ENCODE measurements at regions not wholly inside any gene's neighbourhood (a gene's known extent, or its start where the extent isn't known, plus 50 kb on each side); places are given as distances from the start of the nearest gene placed in this dataset.

DNA sequence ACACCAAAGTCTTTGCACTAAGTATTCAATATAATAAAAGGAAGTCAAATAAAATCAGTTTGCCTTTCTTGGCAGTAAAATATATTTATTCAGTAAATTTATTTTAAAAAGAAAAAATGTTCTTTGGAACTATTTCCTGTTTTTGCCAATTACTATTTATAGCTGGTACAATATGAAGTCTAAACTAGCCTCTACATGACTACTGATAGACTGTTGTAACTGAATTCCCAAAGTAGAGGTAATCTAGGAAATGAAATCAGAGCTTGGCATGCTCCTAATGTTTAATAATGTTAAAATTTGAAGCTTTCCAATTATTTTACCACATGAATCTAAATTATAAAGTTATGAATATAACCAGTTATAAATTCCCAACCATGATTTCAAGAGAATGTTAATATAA, 385.5 kb downstream of the SEMA3D start:
- POLR2A ChIA-PET, result no interaction called here
- no peaks in the 10 kb centered on the region for H3K4me1 ChIP-seq
- no peak overlapping the region for H3K4me2 ChIP-seq
- H3K4me3 ChIP-seq, result no peak overlapping the region
- ATAC-seq (no peak), DNase-seq (ENCODE audit: low read depth in 1 of 2, low spot score in 1 of 2) (no peak), FAIRE-seq (no peak)
- CTCF ChIA-PET, result no interaction called here
- H3K9me3 ChIP-seq, result peaks cover 4% of the 10 kb centered on the region; the same call in 1 of the 3 replicates
- no peak overlapping the region for H3K27ac ChIP-seq
- TF ChIP-seq HMGXB4 (CRISPR knock-in tag; IDR thresholded peaks at IDR 0.05; ENCODE audit: borderline replicate concordance) (no peak), FOSL2 (IDR thresholded peaks at IDR 0.05) (no peak), FOSL2 (CRISPR knock-in tag; IDR thresholded peaks at IDR 0.05) (no peak), JUN (IDR thresholded peaks at IDR 0.05) (no peak), CHD4 (IDR thresholded peaks at IDR 0.05; ENCODE audit: borderline replicate concordance) (no peak), HOXA7 (CRISPR knock-in tag; IDR thresholded peaks at IDR 0.05) (no peak), GATA3 (IDR thresholded peaks at IDR 0.05; ENCODE audit: borderline replicate concordance) (no peak), HOXB5 (CRISPR knock-in tag; IDR thresholded peaks at IDR 0.05) (no peak)

DNA sequence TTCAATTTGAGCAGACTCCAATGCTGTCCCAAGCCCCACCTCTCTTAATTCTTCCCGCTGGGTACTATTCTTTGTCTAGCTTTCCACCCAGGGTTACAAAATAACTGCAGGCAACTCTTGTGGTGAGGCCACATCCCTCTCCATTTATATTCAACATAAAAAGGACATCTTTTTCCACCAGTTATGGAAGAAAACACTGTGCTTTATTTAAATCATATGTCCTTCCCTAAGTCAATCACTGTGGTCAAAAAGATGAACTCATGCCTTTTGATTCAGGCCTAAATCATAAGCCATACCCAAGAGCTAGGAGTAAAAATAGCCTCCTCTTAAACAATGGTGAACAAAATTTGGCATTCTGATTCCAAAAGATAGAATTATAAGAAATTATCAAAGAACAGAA, 386.0 kb downstream of the SEMA3D start:
- H3K4me3 ChIP-seq, result no peak overlapping the region
- no peak overlapping the region for H3K4me2 ChIP-seq
- FAIRE-seq (no peak), ATAC-seq (no peak), DNase-seq (ENCODE audit: low read depth in 1 of 2, low spot score in 1 of 2) (no peak)
- no peak overlapping the region for H3K27ac ChIP-seq
- CTCF ChIA-PET, result no interaction called here
- peaks cover 5% of the 10 kb centered on the region; the same call in 1 of the 3 replicates for H3K9me3 ChIP-seq
- WGBS (ENCODE audit: missing lambda C conversion rate), result 97% methylated on average over 1 of the region's 1 CpG
- TF ChIP-seq PHF8 (IDR thresholded peaks at IDR 0.05; ENCODE audit: borderline replicate concordance, low read depth), result no peak
- TF ChIP-seq, protein P1, sequence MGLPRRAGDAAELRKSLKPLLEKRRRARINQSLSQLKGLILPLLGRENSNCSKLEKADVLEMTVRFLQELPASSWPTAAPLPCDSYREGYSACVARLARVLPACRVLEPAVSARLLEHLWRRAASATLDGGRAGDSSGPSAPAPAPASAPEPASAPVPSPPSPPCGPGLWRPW (IDR thresholded peaks at IDR 0.05), result no peak
- TF ChIP-seq ZFP36 (IDR thresholded peaks at IDR 0.05; ENCODE audit: borderline replicate concordance, partially characterized antibody), result no peak
- TF ChIP-seq HDAC2 (IDR thresholded peaks at IDR 0.05), result no peak
- TF ChIP-seq HEYL (CRISPR knock-in tag; IDR thresholded peaks at IDR 0.05), result no peak
- no peak for TF ChIP-seq RARB (CRISPR knock-in tag; IDR thresholded peaks at IDR 0.05)
- no peak for TF ChIP-seq ESRRA (IDR thresholded peaks at IDR 0.05; ENCODE audit: borderline replicate concordance, low read length)
- TF ChIP-seq NFE2L2 (conservative IDR thresholded peaks at IDR 0.05; ENCODE audit: low read length), result no peak
- TF ChIP-seq RAD21 (conservative IDR thresholded peaks at IDR 0.05 in 1 of 2, IDR thresholded peaks at IDR 0.05 in 1 of 2), result no peak
- no peak for TF ChIP-seq EHF (CRISPR knock-in tag; IDR thresholded peaks at IDR 0.05)
- TF ChIP-seq KDM5A (IDR thresholded peaks at IDR 0.05), result no peak
- TF ChIP-seq, protein P2, sequence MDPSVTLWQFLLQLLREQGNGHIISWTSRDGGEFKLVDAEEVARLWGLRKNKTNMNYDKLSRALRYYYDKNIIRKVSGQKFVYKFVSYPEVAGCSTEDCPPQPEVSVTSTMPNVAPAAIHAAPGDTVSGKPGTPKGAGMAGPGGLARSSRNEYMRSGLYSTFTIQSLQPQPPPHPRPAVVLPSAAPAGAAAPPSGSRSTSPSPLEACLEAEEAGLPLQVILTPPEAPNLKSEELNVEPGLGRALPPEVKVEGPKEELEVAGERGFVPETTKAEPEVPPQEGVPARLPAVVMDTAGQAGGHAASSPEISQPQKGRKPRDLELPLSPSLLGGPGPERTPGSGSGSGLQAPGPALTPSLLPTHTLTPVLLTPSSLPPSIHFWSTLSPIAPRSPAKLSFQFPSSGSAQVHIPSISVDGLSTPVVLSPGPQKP (IDR thresholded peaks at IDR 0.05; ENCODE audit: low read depth, low read length), result no peak
- TF ChIP-seq CEBPB (IDR thresholded peaks at IDR 0.05), result no peak
- no peak for TF ChIP-seq HOXA7 (CRISPR knock-in tag; IDR thresholded peaks at IDR 0.05)
- POLR2A ChIA-PET, result no interaction called here
- H3K4me1 ChIP-seq, result no peaks in the 10 kb centered on the region

GRCh38 chr7:84799106-84799505, 387.8 kb downstream of the SEMA3D start:
- WGBS (ENCODE audit: missing lambda C conversion rate), result 65% methylated on average over 4 of the region's 4 CpGs
- ATAC-seq, result no peak
- TF ChIP-seq E2F6 (IDR thresholded peaks at IDR 0.05; ENCODE audit: borderline replicate concordance, low read depth), result no peak
- TF ChIP-seq REST (IDR thresholded peaks at IDR 0.05), result no peak
- TF ChIP-seq POLR2AphosphoS2 (conservative IDR thresholded peaks at IDR 0.05; ENCODE audit: low read length), result no peak
- TF ChIP-seq CBX2 (IDR thresholded peaks at IDR 0.05; ENCODE audit: borderline replicate concordance, low read depth), result no peak
- no peak for TF ChIP-seq HOXB13 (CRISPR knock-in tag; IDR thresholded peaks at IDR 0.05; ENCODE audit: low read depth)
- no peak for TF ChIP-seq PHF8 (IDR thresholded peaks at IDR 0.05; ENCODE audit: borderline replicate concordance, low read depth)
- no peak for TF ChIP-seq FOSB (CRISPR knock-in tag; IDR thresholded peaks at IDR 0.05)
- TF ChIP-seq RARB (CRISPR knock-in tag; IDR thresholded peaks at IDR 0.05), result no peak
- TF ChIP-seq KDM1A (IDR thresholded peaks at IDR 0.05; ENCODE audit: low read depth), result no peak
- no peak for TF ChIP-seq CEBPB (IDR thresholded peaks at IDR 0.05)
- TF ChIP-seq NFE2L2 (conservative IDR thresholded peaks at IDR 0.05; ENCODE audit: low read length), result no peak

More at GRCh38 chr7:84799106-84799505, 387.8 kb downstream of the SEMA3D start:
- H3K4me2 ChIP-seq, result no peak overlapping the region
- H3K4me3 ChIP-seq, result no peak overlapping the region
- peaks cover 5% of the 10 kb centered on the region; the same call in 1 of the 3 replicates for H3K9me3 ChIP-seq
- no peak overlapping the region for H3K27ac ChIP-seq
- FAIRE-seq (no peak), DNase-seq (ENCODE audit: low read depth in 1 of 2, low spot score in 1 of 2) (no peak)
- ChIA-PET CTCF (no interaction called here), POLR2A (no interaction called here)
- no peaks in the 10 kb centered on the region for H3K4me1 ChIP-seq
